K562 (cell line): ENCODE measurements at regions not wholly inside any gene's neighbourhood (a gene's known extent, or its start where the extent isn't known, plus 50 kb on each side); places are given as distances from the start of the nearest gene placed in this dataset.

Experiments used
- ATAC-seq: fragments of 200-7000 bp; cut with Tn5 transposase; 3 replicates; pipeline ENCODE4 v1.9.1; 2020; ENCODE audit warnings: moderate library complexity
- BruUV-seq: library from RNA; stranded (reverse); fragments of 400-500 nt; replicated peaks from 2 replicates; lab custom pipeline; 2021; lab: Mats Ljungman, UMichigan
- CTCF ChIA-PET: fragments of 300-600 bp; formaldehyde crosslinking; extraction: SDS; loops from one replicate; lab custom pipeline; 2021; ENCODE audit warnings: low intra/inter-chr PET ratio; lab: Yijun Ruan, JAX
- POLR2A ChIA-PET: fragments of 300-600, 350-650 bp; sonication (Branson Sonifier 250); formaldehyde crosslinking; extraction: SDS; loops from one replicate; lab custom pipeline; 2021; ENCODE audit warnings: antibody characterized with exemption, inconsistent platforms; lab: Yijun Ruan, JAX
- DNase-seq, 4 experiments: peaks; one replicate each; pipeline versions ENCODE4 v3.0.0 to v3.0.0-alpha.2; 2011 to 2018; ENCODE audit warnings: low spot score in 3 of 4, mixed read lengths in 3 of 4; ENCODE audit errors: extremely low read depth in 1 of 4
- FAIRE-seq: peaks from 2 replicates; lab custom pipeline; 2011; peaks lifted over from hg19 to GRCh38; lab: Jason Lieb, UNC
- H2AFZ ChIP-seq: 2 replicates; pipeline ENCODE4 v1.6.0; 2011; ENCODE audit warnings: low read depth, low read length, control low read depth, inconsistent platforms
- H3K27ac ChIP-seq: fragments of 200-600 bp; 3 replicates; pipeline ENCODE4 v1.8.0; 2011; ENCODE audit warnings: low read depth, mild to moderate bottlenecking, control low read depth, inconsistent platforms, low read length, moderate library complexity, mixed read lengths; ENCODE audit errors: extremely low read depth
- H3K27me3 ChIP-seq, 2 experiments: fragments of 300-600 bp in 1 of 2; 2 replicates in 1 of 2; 3 replicates in 1 of 2; pipeline versions ENCODE4 v1.6.0 to v1.8.0; 2011; ENCODE audit warnings: inconsistent platforms in 2 of 2, low read length in 2 of 2, mild to moderate bottlenecking in 1 of 2, mixed read lengths in 1 of 2, moderate library complexity in 1 of 2; ENCODE audit not compliant: control insufficient read depth in 2 of 2, insufficient read depth in 2 of 2
- H3K36me3 ChIP-seq: fragments of 300-600 bp; 3 replicates; pipeline ENCODE4 v1.8.0; 2011; ENCODE audit warnings: mild to moderate bottlenecking, low read length, inconsistent platforms; ENCODE audit not compliant: control insufficient read depth, insufficient read depth
- H3K4me1 ChIP-seq, 2 experiments: fragments of 200-600 bp in 1 of 2; replicated peaks in 1 of 2; 2 replicates in 1 of 2; 3 replicates in 1 of 2; pipeline versions ENCODE4 v1.5.1 to v1.8.0; 2011; ENCODE audit warnings: inconsistent platforms in 2 of 2, low read length in 2 of 2, mild to moderate bottlenecking in 1 of 2, mixed read lengths in 1 of 2, moderate library complexity in 1 of 2; ENCODE audit not compliant: control insufficient read depth in 2 of 2, insufficient read depth in 2 of 2
- H3K4me2 ChIP-seq: 2 replicates; pipeline ENCODE4 v1.6.1; 2011; ENCODE audit warnings: low read length, control low read depth, inconsistent platforms, mixed read lengths; ENCODE audit not compliant: insufficient read depth
- H3K4me3 ChIP-seq: fragments of 200-600 bp; sonication (generic), shearing (Covaris generic); 2 replicates; pipeline ENCODE4 v1.5.1; 2016; ENCODE audit warnings: control low read depth, inconsistent platforms
- H3K79me2 ChIP-seq: fragments of 200-600 bp; 3 replicates; pipeline ENCODE4 v1.8.0; 2011; ENCODE audit warnings: low read length, inconsistent platforms; ENCODE audit not compliant: control insufficient read depth, insufficient read depth
- H3K9ac ChIP-seq, 2 experiments: 2 replicates each; pipeline versions ENCODE4 v1.6.0 to v1.6.1; 2011; ENCODE audit warnings: low read depth in 2 of 2, low read length in 2 of 2, control low read depth in 1 of 2, inconsistent platforms in 1 of 2, mild to moderate bottlenecking in 1 of 2, mixed read lengths in 1 of 2; ENCODE audit not compliant: insufficient read depth in 1 of 2
- H3K9me1 ChIP-seq: one replicate; pipeline ENCODE4 v1.6.0; 2011; ENCODE audit warnings: inconsistent platforms, mild to moderate bottlenecking, low read length, moderate library complexity; ENCODE audit not compliant: control insufficient read depth, insufficient read depth
- H3K9me3 ChIP-seq: replicated peaks from 2 replicates; pipeline ENCODE4 v1.5.1; 2011; ENCODE audit warnings: low read depth, low read length, inconsistent platforms; ENCODE audit not compliant: control insufficient read depth, insufficient read depth
- H4K20me1 ChIP-seq: replicated peaks from 2 replicates; pipeline ENCODE4 v1.6.1; 2011; ENCODE audit warnings: low read length, inconsistent platforms, mixed read lengths; ENCODE audit not compliant: control insufficient read depth, insufficient read depth
- BCL6 ChIP-seq: fragments of 250-450 bp; sonication (Bioruptor Pico); IDR thresholded peaks from 2 replicates; pipeline ENCODE4 v1.4.0; 2020
- FOSL1 ChIP-seq: fragments of 200-800 bp; sonication (Bioruptor generic); conservative IDR thresholded peaks from 2 replicates; pipeline ENCODE4 v1.6.1; 2016; ENCODE audit warnings: missing genetic modification characterization, missing compliant biosample characterization
- GABPA ChIP-seq: fragments of 200-800 bp; sonication (Bioruptor generic); conservative IDR thresholded peaks from 2 replicates; pipeline ENCODE4 v1.6.1; 2016; ENCODE audit warnings: low read depth, missing genetic modification characterization, missing compliant biosample characterization
- KDM4B ChIP-seq, 2 experiments: fragments of 450-650 bp in 1 of 2; sonication (generic) in 1 of 2; IDR thresholded peaks; 2 replicates each; pipeline ENCODE4 v1.6.1; 2016 to 2017; ENCODE audit warnings: borderline replicate concordance in 2 of 2, antibody characterized with exemption in 1 of 2, low read depth in 1 of 2, mild to moderate bottlenecking in 1 of 2
- PURB ChIP-seq: sonication (generic); formaldehyde crosslinking; IDR thresholded peaks from 2 replicates; pipeline ENCODE4 v1.9.0; 2021; ENCODE audit warnings: low read depth, mild to moderate bottlenecking, missing genetic modification reagents
- XRCC3 ChIP-seq: fragments of 450-650 bp; IDR thresholded peaks from 2 replicates; pipeline ENCODE4 v1.6.1; 2017; ENCODE audit warnings: mild to moderate bottlenecking, moderate library complexity
- ZNF384 ChIP-seq: IDR thresholded peaks from 2 replicates; pipeline ENCODE4 v1.6.1; 2012; ENCODE audit warnings: low read depth, low read length, improper control_type of control experiment
- ZNF551 ChIP-seq: fragments of 250-450 bp; sonication (Bioruptor Pico); IDR thresholded peaks from 2 replicates; pipeline ENCODE4 v1.5.0; 2021; ENCODE audit warnings: mild to moderate bottlenecking, moderate library complexity
- ZNF707 ChIP-seq: fragments of 250-450 bp; sonication (Bioruptor Pico); conservative IDR thresholded peaks from 2 replicates; pipeline ENCODE4 v1.8.0; 2022; ENCODE audit warnings: inconsistent platforms, mild to moderate bottlenecking, moderate library complexity
- WGBS: fragments of 100-300 bp; shearing (Covaris generic); methylation state at CpG from one replicate; pipeline ENCODE4 v1.1.6; 2016; ENCODE audit warnings: low coverage, mixed read lengths; ENCODE audit not compliant: insufficient coverage; ENCODE audit errors: missing lambda C conversion rate; 5-methylcytosine and 5-hydroxymethylcytosine counted together
- in situ Hi-C: fragments of 300-500 bp; cut with MboI; formaldehyde crosslinking; loops from 4 replicates; pipeline ENCODE4 v1.15.0; 2018; ENCODE audit warnings: inconsistent platforms, mixed read lengths
- intact Hi-C: fragments of 100-400 bp; cut with micrococcal nuclease; formaldehyde crosslinking; loops from 2 replicates; pipeline ENCODE4 v1.14.2; 2022
- TF ChIP-seq, protein P1 (sequence below): fragments of 450-650 bp; IDR thresholded peaks from 2 replicates; pipeline ENCODE4 v1.6.1; 2016; ENCODE audit warnings: low read depth, mild to moderate bottlenecking, moderate library complexity

DNA sequence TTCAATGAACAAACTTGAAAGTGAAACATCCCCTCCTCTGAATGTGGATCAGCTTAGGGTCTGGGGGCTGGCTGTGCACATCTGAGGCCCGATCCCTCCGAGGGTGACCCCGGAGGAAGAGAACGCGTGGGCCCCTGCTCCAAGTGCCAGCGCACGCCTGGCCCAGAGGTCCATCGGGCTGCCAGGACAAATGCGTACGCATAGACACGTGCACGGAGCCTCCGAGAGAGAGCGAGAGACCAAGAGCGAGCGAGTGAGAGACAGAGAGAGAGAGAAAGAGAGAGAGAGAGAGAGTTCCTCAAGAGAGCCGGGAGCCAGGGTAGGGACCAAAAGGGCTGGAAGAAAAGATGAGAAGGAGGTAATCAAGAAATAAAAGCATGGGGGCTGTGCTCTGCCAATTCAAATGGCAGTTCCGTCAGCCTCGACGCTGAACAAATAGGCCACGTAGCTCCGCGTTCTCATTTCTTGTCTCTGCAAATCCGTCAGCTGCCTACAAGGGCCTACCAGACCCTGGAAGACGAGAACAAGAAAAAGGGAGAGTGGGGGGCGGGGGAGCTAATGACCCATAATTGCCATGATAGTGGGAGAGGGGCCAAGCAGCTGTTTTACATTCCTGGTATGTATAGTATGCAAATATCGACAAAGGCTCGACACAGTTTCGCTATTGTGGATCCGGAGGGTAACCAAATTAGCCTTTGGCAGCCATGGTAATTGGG is 435.3 kb upstream of the ZFHX3 start:
- H4K20me1 ChIP-seq = 0 out of 2 replicates have a peak, but pooled peaks cover 5% of the 10 kb centered on the region
- BruUV-seq = no TSS peak
- peaks cover 2 to 23% of the 10 kb centered on the region in 2 experiments; a peak in 4 of 5 replicates for H3K27me3 ChIP-seq
- H3K27ac ChIP-seq = no peak overlapping the region
- no peak overlapping the region for H3K4me3 ChIP-seq
- DNase-seq = no peak
- no peak for FAIRE-seq
- H3K36me3 ChIP-seq = no peaks in the 10 kb centered on the region
- H3K9me3 ChIP-seq = no peaks in the 10 kb centered on the region
- in situ Hi-C loops = no loop called here
- POLR2A ChIA-PET = interaction anchor here (1.0 kb wide), 1 partner anchor 10 kb away, joined by 3 read pairs; no protein-coding TSS in a partner anchor
- intact Hi-C loops = no loop called here
- no peaks in the 10 kb centered on the region for H3K9me1 ChIP-seq
- no peak overlapping the region for H2AFZ ChIP-seq
- no peak for ATAC-seq
- H3K9ac ChIP-seq = no peak overlapping the region
- no peak for TF ChIP-seq KDM4B (IDR thresholded peaks at IDR 0.05; ENCODE audit: borderline replicate concordance in 2 of 2, low read depth in 1 of 2)
- TF ChIP-seq, protein P1, sequence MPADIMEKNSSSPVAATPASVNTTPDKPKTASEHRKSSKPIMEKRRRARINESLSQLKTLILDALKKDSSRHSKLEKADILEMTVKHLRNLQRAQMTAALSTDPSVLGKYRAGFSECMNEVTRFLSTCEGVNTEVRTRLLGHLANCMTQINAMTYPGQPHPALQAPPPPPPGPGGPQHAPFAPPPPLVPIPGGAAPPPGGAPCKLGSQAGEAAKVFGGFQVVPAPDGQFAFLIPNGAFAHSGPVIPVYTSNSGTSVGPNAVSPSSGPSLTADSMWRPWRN = no peak
- no peaks in the 10 kb centered on the region for H3K4me1 ChIP-seq
- under 1% methylated on average over 29 of the region's 30 CpGs for WGBS
- H3K79me2 ChIP-seq = no peaks in the 10 kb centered on the region
- CTCF ChIA-PET = no interaction called here
- no peak overlapping the region for H3K4me2 ChIP-seq

- Histone ChIP-seq H2AFZ (no peak overlapping the region), H3K9ac (no peak overlapping the region), H3K4me1 (no peaks in the 10 kb centered on the region), H3K9me1 (no peaks in the 10 kb centered on the region), H3K4me3 (no peak overlapping the region), H3K36me3 (no peaks in the 10 kb centered on the region), H3K9me3 (no peaks in the 10 kb centered on the region), H3K4me2 (no peak overlapping the region), H3K27ac (no peak overlapping the region), H3K27me3 (peaks cover 2 to 23% of the 10 kb centered on the region in 2 experiments; a peak in 4 of 5 replicates), H4K20me1 (0 out of 2 replicates have a peak, but pooled peaks cover 5% of the 10 kb centered on the region), H3K79me2 (no peaks in the 10 kb centered on the region)
- no peak for ATAC-seq
- FAIRE-seq = no peak
- BruUV-seq = no TSS peak
- no peak for DNase-seq
- POLR2A ChIA-PET = interaction anchor here (1.0 kb wide), 1 partner anchor 9 kb away, joined by 3 read pairs; no protein-coding TSS in a partner anchor
- CTCF ChIA-PET = no interaction called here
- intact Hi-C loops (no loop called here), in situ Hi-C loops (no loop called here)
- WGBS = 0% methylated on average over 4 of the region's 6 CpGs
- TF ChIP-seq BCL6 (CRISPR knock-in tag) (no peak), GABPA (no peak), ZNF707 (no peak), FOSL1 (no peak), ZNF384 (no peak), ZNF551 (no peak), XRCC3 (no peak), PURB (CRISPR knock-in tag) (no peak)
- TF ChIP-seq, protein P1 = no peak
Measured at GRCh38 chr16:73482310-73482709, 434.4 kb upstream of the ZFHX3 start.
